GM23248 (cell line): ENCODE measurements at regions not wholly inside any gene's neighbourhood (a gene's known extent, or its start where the extent isn't known, plus 50 kb on each side); places are given as distances from the start of the nearest gene placed in this dataset.
A peak's percentile ranks its signal among the peaks of the same experiment; 100 is the strongest.

Experiments
- DNase-seq: peaks from one replicate; pipeline ENCODE4 v3.0.0-alpha.2; 2015
- H2AFZ ChIP-seq: fragments of 200-600 bp; sonication (generic); 2 replicates; pipeline ENCODE4 v1.6.1; 2016; ENCODE audit warnings: antibody characterized with exemption
- H3F3A ChIP-seq: fragments of 200-600 bp; sonication (generic); 2 replicates; pipeline ENCODE4 v1.6.1; 2016; ENCODE audit warnings: mild to moderate bottlenecking, antibody characterized with exemption, mixed run types; ENCODE audit not compliant: insufficient read depth
- H3K27ac ChIP-seq: fragments of 200-600 bp; sonication (generic); 2 replicates; pipeline ENCODE4 v1.5.1; 2016; ENCODE audit warnings: mild to moderate bottlenecking
- H3K27me3 ChIP-seq: fragments of 200-600 bp; sonication (generic); replicated peaks from 2 replicates; pipeline ENCODE4 v1.6.1; 2016; ENCODE audit warnings: mild to moderate bottlenecking; ENCODE audit not compliant: insufficient read depth
- H3K36me3 ChIP-seq: fragments of 200-600 bp; sonication (generic); 2 replicates; pipeline ENCODE4 v1.6.1; 2016; ENCODE audit warnings: low read depth, mild to moderate bottlenecking
- H3K4me1 ChIP-seq: fragments of 200-600 bp; sonication (generic); 2 replicates; pipeline ENCODE4 v1.6.1; 2016; ENCODE audit warnings: mild to moderate bottlenecking; ENCODE audit not compliant: insufficient read depth
- H3K4me2 ChIP-seq: fragments of 200-600 bp; sonication (generic); one replicate; pipeline ENCODE4 v1.6.1; 2016; ENCODE audit warnings: mild to moderate bottlenecking; ENCODE audit not compliant: unreplicated experiment
- H3K4me3 ChIP-seq: fragments of 200-600 bp; sonication (generic); 2 replicates; pipeline ENCODE4 v1.5.1; 2016; ENCODE audit warnings: mild to moderate bottlenecking
- H3K79me2 ChIP-seq: fragments of 200-600 bp; sonication (generic); 2 replicates; pipeline ENCODE4 v1.6.1; 2016; ENCODE audit warnings: mild to moderate bottlenecking; ENCODE audit not compliant: insufficient read depth
- H3K9ac ChIP-seq: fragments of 200-600 bp; sonication (generic); 2 replicates; pipeline ENCODE4 v1.6.1; 2016; ENCODE audit warnings: mild to moderate bottlenecking
- H3K9me2 ChIP-seq: fragments of 200-600 bp; sonication (generic); 2 replicates; pipeline ENCODE4 v1.6.1; 2016; ENCODE audit warnings: mixed run types, mild to moderate bottlenecking, moderate library complexity; ENCODE audit not compliant: insufficient read depth
- H3K9me3 ChIP-seq: fragments of 200-600 bp; sonication (generic); one replicate; pipeline ENCODE4 v1.6.1; 2017; ENCODE audit warnings: low read depth
- H4K20me1 ChIP-seq: fragments of 200-600 bp; sonication (generic); 2 replicates; pipeline ENCODE4 v1.6.0; 2016; ENCODE audit not compliant: insufficient read depth
- EZH2 ChIP-seq: fragments of 200-600 bp; sonication (generic); IDR thresholded peaks from 2 replicates; pipeline ENCODE4 v1.6.1; 2018; ENCODE audit warnings: antibody characterized with exemption, mild to moderate bottlenecking; ENCODE audit not compliant: insufficient read depth, poor library complexity, severe bottlenecking
- EZH2phosphoT487 ChIP-seq: fragments of 200-600 bp; sonication (generic); IDR thresholded peaks from 2 replicates; pipeline ENCODE4 v1.6.1; 2018; ENCODE audit warnings: antibody characterized with exemption, moderate library complexity, mild to moderate bottlenecking, low read depth; ENCODE audit not compliant: insufficient read depth
- WGBS, 2 experiments: methylation state at CpG; one replicate each; pipeline ENCODE4 v1.1.6; 2015 to 2017; ENCODE audit warnings: low lambda C conversion rate in 2 of 2, low coverage in 1 of 2; ENCODE audit errors: missing lambda C conversion rate in 2 of 2; 5-methylcytosine and 5-hydroxymethylcytosine counted together
- in situ Hi-C: fragments of 300-500 bp; cut with MboI; formaldehyde crosslinking; loops from 2 replicates; pipeline ENCODE4 v1.15.0; 2020

DNA sequence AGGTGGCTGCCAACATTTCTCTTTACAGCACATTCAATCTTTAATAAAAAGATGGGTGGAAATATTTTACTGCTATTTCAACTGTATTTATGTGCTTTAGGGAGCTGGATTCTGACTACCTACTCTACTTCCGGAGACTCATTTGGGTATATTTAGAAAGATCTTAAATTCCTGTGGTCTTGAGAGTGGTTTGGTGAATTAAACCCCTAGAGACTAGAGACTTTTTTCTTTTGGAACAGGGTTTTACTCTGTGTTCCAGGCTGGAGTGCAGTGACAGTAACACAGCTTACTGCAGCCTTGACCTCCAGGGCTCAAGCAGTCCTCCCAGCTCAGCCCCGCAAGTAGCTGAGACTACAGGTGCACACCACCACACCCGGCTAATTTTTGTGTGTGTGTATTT, 79.0 kb upstream of the HABP2 start:
- H3K4me1 ChIP-seq = peaks cover 44% of the 10 kb centered on the region
- no peaks in the 10 kb centered on the region for H3K9me2 ChIP-seq
- no peaks in the 10 kb centered on the region for H3K79me2 ChIP-seq
- H3K27ac ChIP-seq = peak overlapping the region; percentile 69
- peak overlapping the region; percentile 65 for H3K4me2 ChIP-seq
- 45 to 62% methylated on average over 3 of the region's 3 CpGs for WGBS, 2 experiments
- DNase-seq = peak; percentile 89
- H3K4me3 ChIP-seq = peak overlapping the region; percentile 6; the same call in 1 of the 2 replicates
- in situ Hi-C loops = no loop called here
- H2AFZ ChIP-seq = 0 out of 2 replicates have a peak overlapping the region, but pooled peaks have one; percentile 14
- no peak overlapping the region for H3K9ac ChIP-seq
- no peaks in the 10 kb centered on the region for H4K20me1 ChIP-seq
- peaks cover 40% of the 10 kb centered on the region for H3F3A ChIP-seq
- no peaks in the 10 kb centered on the region for H3K9me3 ChIP-seq
- no peaks in the 10 kb centered on the region for H3K36me3 ChIP-seq
- no peaks in the 10 kb centered on the region for H3K27me3 ChIP-seq
- TF ChIP-seq EZH2 (no peak), EZH2phosphoT487 (no peak)

- Histone ChIP-seq H3K27ac (peak overlapping the region; percentile 69), H3K4me2 (peak overlapping the region; percentile 65), H3K4me3 (0 out of 2 replicates have a peak overlapping the region, but pooled peaks have one; percentile 5), H3K9me2 (no peaks in the 10 kb centered on the region), H3F3A (peaks cover 40% of the 10 kb centered on the region), H3K36me3 (no peaks in the 10 kb centered on the region), H2AFZ (no peak overlapping the region), H3K4me1 (peaks cover 44% of the 10 kb centered on the region), H3K9me3 (no peaks in the 10 kb centered on the region), H4K20me1 (no peaks in the 10 kb centered on the region), H3K27me3 (no peaks in the 10 kb centered on the region), H3K79me2 (no peaks in the 10 kb centered on the region), H3K9ac (no peak overlapping the region)
- in situ Hi-C loops = no loop called here
- peak; percentile 68 for DNase-seq
- WGBS, 2 experiments = 35 to 40% methylated on average over 2 of the region's 2 CpGs
- TF ChIP-seq EZH2 (no peak), EZH2phosphoT487 (no peak)
Observed at GRCh38 chr10:113474752-113475151, 78.1 kb upstream of the HABP2 start.

GRCh38 chr10:113475381-113475807, 77.5 kb upstream of the HABP2 start:
- Histone ChIP-seq H4K20me1 (no peaks in the 10 kb centered on the region), H3K9me3 (no peaks in the 10 kb centered on the region), H3K9me2 (no peaks in the 10 kb centered on the region), H3K9ac (peak overlapping the region; percentile 41), H3K36me3 (no peaks in the 10 kb centered on the region), H3K79me2 (no peaks in the 10 kb centered on the region), H3K4me1 (peaks cover 44% of the 10 kb centered on the region), H3K4me3 (peak overlapping the region; percentile 36), H3K27me3 (no peaks in the 10 kb centered on the region), H3K27ac (peak overlapping the region; percentile 69), H3K4me2 (peak overlapping the region; percentile 68), H3F3A (peaks cover 40% of the 10 kb centered on the region), H2AFZ (peak overlapping the region; percentile 62)
- in situ Hi-C loops = no loop called here
- TF ChIP-seq EZH2 = no peak
- DNase-seq = peak; percentile 94
- 6 to 9% methylated on average over 4 of the region's 4 CpGs for WGBS, 2 experiments

DNA sequence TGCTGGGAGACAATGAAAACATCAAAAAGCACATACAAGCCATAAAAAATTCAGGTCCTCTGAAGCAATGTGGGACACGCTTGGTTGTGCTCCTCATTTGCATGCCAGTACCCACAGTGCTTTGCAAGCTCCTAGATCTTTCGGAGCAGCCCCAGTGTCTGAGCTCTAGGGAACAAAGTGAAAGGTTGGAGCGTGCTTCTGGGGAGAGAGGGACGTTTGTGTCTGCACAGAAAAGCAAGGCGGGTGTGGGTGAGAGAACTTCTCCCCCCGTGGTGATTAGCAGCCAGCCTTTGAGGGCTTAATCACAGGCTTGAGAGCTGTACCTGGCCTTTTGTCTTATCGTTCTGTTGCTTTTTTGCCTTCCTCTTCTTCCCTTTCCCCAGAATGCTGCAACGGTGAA, 76.7 kb upstream of the HABP2 start:
- no peak for TF ChIP-seq EZH2phosphoT487
- no peak for TF ChIP-seq EZH2
- peak overlapping the region; percentile 62 for H2AFZ ChIP-seq
- peaks cover 40% of the 10 kb centered on the region for H3F3A ChIP-seq
- peak overlapping the region; percentile 69 for H3K27ac ChIP-seq
- WGBS, 2 experiments = 4 to 11% methylated on average over 8 of the region's 8 CpGs
- no peaks in the 10 kb centered on the region for H3K9me2 ChIP-seq
- peak overlapping the region; percentile 36 for H3K4me3 ChIP-seq
- no peaks in the 10 kb centered on the region for H3K79me2 ChIP-seq
- peak; percentile 69 for DNase-seq
- peak overlapping the region; percentile 41 for H3K9ac ChIP-seq
- no peaks in the 10 kb centered on the region for H3K27me3 ChIP-seq
- peak overlapping the region; percentile 68 for H3K4me2 ChIP-seq
- no peaks in the 10 kb centered on the region for H4K20me1 ChIP-seq
- H3K36me3 ChIP-seq = no peaks in the 10 kb centered on the region
- in situ Hi-C loops = no loop called here
- peaks cover 44% of the 10 kb centered on the region for H3K4me1 ChIP-seq
- H3K9me3 ChIP-seq = no peaks in the 10 kb centered on the region

GRCh38 chr10:113476673-113477072, 76.2 kb upstream of the HABP2 start:
- H3K9ac ChIP-seq = no peak overlapping the region
- peaks cover 40% of the 10 kb centered on the region for H3F3A ChIP-seq
- in situ Hi-C loops = no loop called here
- TF ChIP-seq EZH2 (no peak), EZH2phosphoT487 (no peak)
- no peaks in the 10 kb centered on the region for H3K27me3 ChIP-seq
- H4K20me1 ChIP-seq = no peaks in the 10 kb centered on the region
- WGBS, 2 experiments = 41 to 51% methylated on average over 5 of the region's 5 CpGs
- no peaks in the 10 kb centered on the region for H3K36me3 ChIP-seq
- no peaks in the 10 kb centered on the region for H3K9me2 ChIP-seq
- no peak for DNase-seq
- H3K4me3 ChIP-seq = no peak overlapping the region
- no peaks in the 10 kb centered on the region for H3K9me3 ChIP-seq
- peak overlapping the region; percentile 69 for H3K27ac ChIP-seq
- no peaks in the 10 kb centered on the region for H3K79me2 ChIP-seq
- H3K4me2 ChIP-seq = peak overlapping the region; percentile 68
- H3K4me1 ChIP-seq = peaks cover 44% of the 10 kb centered on the region
- peak overlapping the region; percentile 62 for H2AFZ ChIP-seq
